ENCODE measurements at regions not wholly inside any gene's neighbourhood (a gene's known extent, or its start where the extent isn't known, plus 50 kb on each side); places are given as distances from the start of the nearest gene placed in this dataset.
A peak's percentile ranks its signal among the peaks of the same experiment; 100 is the strongest.

- intact Hi-C loops (cut with micrococcal nuclease), result no loop called here
- H3K9me3 Mint-ChIP-seq, result no peaks in the 10 kb centered on the region
- H3K9me3 ChIP-seq (ENCODE audit: control insufficient read depth in 1 of 2, low read length in 2 of 2), result no peaks in the 10 kb centered on the region
- H3K4me1 ChIP-seq (ENCODE audit: insufficient read depth, low read length), result no peaks in the 10 kb centered on the region
- no peak overlapping the region for H3K4me3 Mint-ChIP-seq
- peaks cover 3 to 9% of the 10 kb centered on the region in 2 donors for H3K27me3 Mint-ChIP-seq
- no peak overlapping the region for H3K27ac ChIP-seq (ENCODE audit: low read depth, low read length)
- DNase-seq, result no peak
- POLR2A ChIA-PET (ENCODE audit: partially characterized antibody), result no interaction called here
- no peak overlapping the region for H3K27ac Mint-ChIP-seq
- H3K4me1 Mint-ChIP-seq, result no peaks in the 10 kb centered on the region
- no peaks in the 10 kb centered on the region for H3K27me3 ChIP-seq (ENCODE audit: insufficient read depth, low read length)
- no peaks in the 10 kb centered on the region for H3K36me3 ChIP-seq (ENCODE audit: insufficient read depth, low read length)
- CTCF ChIA-PET (ENCODE audit: partially characterized antibody), result no interaction called here
- H3K36me3 Mint-ChIP-seq, result no peaks in the 10 kb centered on the region
- no peak overlapping the region for H3K4me3 ChIP-seq (ENCODE audit: low read length in 2 of 2)
Measured at GRCh38 chr10:123413353-123413752, 252.8 kb upstream of the GPR26 start.

GRCh38 chr10:123415523-123415922 is 250.6 kb upstream of the GPR26 start:
- H3K27ac Mint-ChIP-seq, result no peak overlapping the region
- Histone ChIP-seq H3K36me3 (ENCODE audit: insufficient read depth, low read length) (no peaks in the 10 kb centered on the region), H3K4me1 (ENCODE audit: insufficient read depth, low read length) (no peaks in the 10 kb centered on the region), H3K27ac (ENCODE audit: low read depth, low read length) (no peak overlapping the region), H3K4me3 (ENCODE audit: low read length in 2 of 2) (no peak overlapping the region), H3K27me3 (ENCODE audit: insufficient read depth, low read length) (no peaks in the 10 kb centered on the region), H3K9me3 (ENCODE audit: control insufficient read depth in 1 of 2, low read length in 2 of 2) (no peaks in the 10 kb centered on the region)
- intact Hi-C loops (cut with micrococcal nuclease), result no loop called here
- no peaks in the 10 kb centered on the region for H3K4me1 Mint-ChIP-seq
- H3K9me3 Mint-ChIP-seq, result peaks cover 0 to 4% (median 0%) of the 10 kb centered on the region in 8 donors
- DNase-seq, result no peak
- no peak overlapping the region for H3K4me3 Mint-ChIP-seq
- H3K27me3 Mint-ChIP-seq, result peaks cover 3 to 5% of the 10 kb centered on the region in 2 donors
- ChIA-PET CTCF (ENCODE audit: partially characterized antibody) (no interaction called here), POLR2A (ENCODE audit: partially characterized antibody) (no interaction called here)
- no peaks in the 10 kb centered on the region for H3K36me3 Mint-ChIP-seq

GRCh38 chr10:123417414-123417813 is 248.7 kb upstream of the GPR26 start:
- ChIA-PET POLR2A (ENCODE audit: partially characterized antibody) (no interaction called here), CTCF (ENCODE audit: partially characterized antibody) (interaction anchor here (0.7 kb wide), 1 partner anchor 286 kb away, joined by 3 read pairs; no protein-coding TSS in a partner anchor)
- Mint-ChIP-seq H3K4me1 (no peaks in the 10 kb centered on the region), H3K27me3 (peaks cover 3 to 5% of the 10 kb centered on the region in 2 donors), H3K4me3 (no peak overlapping the region), H3K27ac (peak overlapping the region in 1 of 7 donors; percentile 8), H3K36me3 (no peaks in the 10 kb centered on the region), H3K9me3 (peaks cover 0 to 4% (median 0%) of the 10 kb centered on the region in 8 donors)
- DNase-seq, result no peak
- intact Hi-C loops (cut with micrococcal nuclease), result no loop called here
- H3K9me3 ChIP-seq (ENCODE audit: control insufficient read depth in 1 of 2, low read length in 2 of 2), result no peaks in the 10 kb centered on the region
- no peaks in the 10 kb centered on the region for H3K27me3 ChIP-seq (ENCODE audit: insufficient read depth, low read length)
- no peak overlapping the region for H3K4me3 ChIP-seq (ENCODE audit: low read length in 2 of 2)
- no peaks in the 10 kb centered on the region for H3K4me1 ChIP-seq (ENCODE audit: insufficient read depth, low read length)
- no peak overlapping the region for H3K27ac ChIP-seq (ENCODE audit: low read depth, low read length)
- no peaks in the 10 kb centered on the region for H3K36me3 ChIP-seq (ENCODE audit: insufficient read depth, low read length)

DNA sequence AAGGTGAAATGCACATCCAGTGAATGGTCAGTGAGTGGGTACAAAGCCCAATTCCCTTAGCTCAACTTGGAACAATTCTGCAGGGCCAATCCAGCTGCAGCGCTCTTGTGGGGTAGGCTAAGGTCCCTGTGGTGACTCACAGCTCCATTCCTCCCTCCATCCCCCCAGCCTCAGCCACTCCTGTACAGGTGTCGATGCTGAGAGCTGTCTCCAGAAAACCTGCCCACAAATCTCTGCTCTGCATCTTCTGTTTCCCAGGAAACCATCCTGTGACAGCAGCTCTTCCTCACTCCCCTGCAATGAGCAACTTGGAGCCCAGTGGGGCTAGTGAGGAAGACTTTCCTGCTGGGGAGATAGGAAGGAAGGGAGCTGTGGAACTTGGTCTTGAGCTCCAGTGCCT is 244.7 kb upstream of the GPR26 start:
- H3K27ac Mint-ChIP-seq, result no peak overlapping the region
- POLR2A ChIA-PET (ENCODE audit: partially characterized antibody), result no interaction called here

DNA sequence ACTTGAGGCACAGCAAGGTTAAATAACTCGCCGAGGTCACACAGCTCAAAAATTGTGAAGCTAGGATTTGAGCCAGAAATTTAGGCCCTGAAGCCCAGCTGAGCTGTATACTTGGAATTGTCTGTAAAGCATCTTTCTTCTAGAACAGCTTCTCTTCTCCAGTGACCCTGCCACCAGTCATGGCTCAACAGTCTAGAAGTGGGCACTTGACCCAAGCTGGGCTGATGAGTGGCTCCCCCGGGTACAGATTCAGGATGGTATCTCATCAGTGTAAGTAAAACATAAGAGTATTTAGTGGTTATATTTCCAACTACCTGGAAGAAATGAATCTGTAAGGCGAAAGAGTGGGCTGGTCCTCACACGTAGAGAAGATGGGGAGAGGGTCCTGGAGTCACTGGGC is 243.9 kb upstream of the GPR26 start:
- H3K4me3 Mint-ChIP-seq, result no peak overlapping the region
- Histone ChIP-seq H3K27me3 (ENCODE audit: insufficient read depth, low read length) (no peaks in the 10 kb centered on the region), H3K4me3 (ENCODE audit: low read length in 2 of 2) (no peak overlapping the region), H3K36me3 (ENCODE audit: insufficient read depth, low read length) (no peaks in the 10 kb centered on the region), H3K27ac (ENCODE audit: low read depth, low read length) (no peak overlapping the region), H3K4me1 (ENCODE audit: insufficient read depth, low read length) (no peaks in the 10 kb centered on the region), H3K9me3 (ENCODE audit: control insufficient read depth in 1 of 2, low read length in 2 of 2) (no peaks in the 10 kb centered on the region)
- H3K27me3 Mint-ChIP-seq, result peaks cover 5 to 13% of the 10 kb centered on the region in 2 donors
- CTCF ChIA-PET (ENCODE audit: partially characterized antibody), result no interaction called here
- no peak overlapping the region for H3K27ac Mint-ChIP-seq
- H3K36me3 Mint-ChIP-seq, result no peaks in the 10 kb centered on the region
- H3K4me1 Mint-ChIP-seq, result no peaks in the 10 kb centered on the region
- no peak for DNase-seq
- POLR2A ChIA-PET (ENCODE audit: partially characterized antibody), result no interaction called here
- H3K9me3 Mint-ChIP-seq, result peaks cover 0 to 4% (median 0%) of the 10 kb centered on the region in 8 donors
- intact Hi-C loops (cut with micrococcal nuclease), result no loop called here

More for the DNA sequence above, 244.7 kb upstream of the GPR26 start:
- no peaks in the 10 kb centered on the region for H3K9me3 ChIP-seq (ENCODE audit: control insufficient read depth in 1 of 2, low read length in 2 of 2)
- Mint-ChIP-seq H3K36me3 (no peaks in the 10 kb centered on the region), H3K9me3 (peaks cover 0 to 4% (median 0%) of the 10 kb centered on the region in 8 donors), H3K4me3 (no peak overlapping the region), H3K4me1 (no peaks in the 10 kb centered on the region), H3K27me3 (peaks cover 4 to 11% of the 10 kb centered on the region in 2 donors)
- no peaks in the 10 kb centered on the region for H3K4me1 ChIP-seq (ENCODE audit: insufficient read depth, low read length)
- intact Hi-C loops (cut with micrococcal nuclease), result no loop called here
- CTCF ChIA-PET (ENCODE audit: partially characterized antibody), result no interaction called here
- no peaks in the 10 kb centered on the region for H3K36me3 ChIP-seq (ENCODE audit: insufficient read depth, low read length)
- no peak overlapping the region for H3K4me3 ChIP-seq (ENCODE audit: low read length in 2 of 2)
- no peak for DNase-seq
- H3K27me3 ChIP-seq (ENCODE audit: insufficient read depth, low read length), result no peaks in the 10 kb centered on the region
- no peak overlapping the region for H3K27ac ChIP-seq (ENCODE audit: low read depth, low read length)

GRCh38 chr10:123424537-123424936 is 241.6 kb upstream of the GPR26 start:
- Mint-ChIP-seq H3K27me3 (peaks cover 7 to 12% of the 10 kb centered on the region in 2 donors), H3K4me3 (no peak overlapping the region)

GRCh38 chr10:123425680-123426079 is 240.5 kb upstream of the GPR26 start:
- H3K9me3 ChIP-seq (ENCODE audit: control insufficient read depth in 1 of 2, low read length in 2 of 2), result no peaks in the 10 kb centered on the region
- Mint-ChIP-seq H3K27ac (no peak overlapping the region), H3K27me3 (peaks cover 9 to 12% of the 10 kb centered on the region in 2 donors), H3K9me3 (peaks cover 0 to 1% (median 0%) of the 10 kb centered on the region in 8 donors), H3K36me3 (no peaks in the 10 kb centered on the region), H3K4me1 (no peaks in the 10 kb centered on the region), H3K4me3 (no peak overlapping the region)
- ChIA-PET POLR2A (ENCODE audit: partially characterized antibody) (no interaction called here), CTCF (ENCODE audit: partially characterized antibody) (interaction anchor here (0.7 kb wide), 2 partner anchors 20 to 109 kb away, joined by 3 read pairs; no protein-coding TSS in a partner anchor)
- intact Hi-C loops (cut with micrococcal nuclease), result no loop called here
- H3K27me3 ChIP-seq (ENCODE audit: insufficient read depth, low read length), result no peaks in the 10 kb centered on the region
- no peaks in the 10 kb centered on the region for H3K4me1 ChIP-seq (ENCODE audit: insufficient read depth, low read length)
- H3K27ac ChIP-seq (ENCODE audit: low read depth, low read length), result no peak overlapping the region
- H3K4me3 ChIP-seq (ENCODE audit: low read length in 2 of 2), result no peak overlapping the region
- DNase-seq, result no peak
- no peaks in the 10 kb centered on the region for H3K36me3 ChIP-seq (ENCODE audit: insufficient read depth, low read length)

More at GRCh38 chr10:123424537-123424936, 241.6 kb upstream of the GPR26 start:
- no peak for DNase-seq
- no peak overlapping the region for H3K27ac ChIP-seq (ENCODE audit: low read depth, low read length)
- Mint-ChIP-seq H3K9me3 (no peaks in the 10 kb centered on the region), H3K4me1 (no peaks in the 10 kb centered on the region), H3K27ac (no peak overlapping the region), H3K36me3 (no peaks in the 10 kb centered on the region)
- CTCF ChIA-PET (ENCODE audit: partially characterized antibody), result no interaction called here
- intact Hi-C loops (cut with micrococcal nuclease), result no loop called here
- POLR2A ChIA-PET (ENCODE audit: partially characterized antibody), result no interaction called here
- no peaks in the 10 kb centered on the region for H3K9me3 ChIP-seq (ENCODE audit: control insufficient read depth in 1 of 2, low read length in 2 of 2)
- H3K27me3 ChIP-seq (ENCODE audit: insufficient read depth, low read length), result no peaks in the 10 kb centered on the region
- no peaks in the 10 kb centered on the region for H3K4me1 ChIP-seq (ENCODE audit: insufficient read depth, low read length)
- no peak overlapping the region for H3K4me3 ChIP-seq (ENCODE audit: low read length in 2 of 2)
- H3K36me3 ChIP-seq (ENCODE audit: insufficient read depth, low read length), result no peaks in the 10 kb centered on the region
